22Rv1 (cell line): ENCODE measurements at regions not wholly inside any gene's neighbourhood (a gene's known extent, or its start where the extent isn't known, plus 50 kb on each side); places are given as distances from the start of the nearest gene placed in this dataset.

Experiments used
- ZFX ChIP-seq: fragments of 450-650 bp; IDR thresholded peaks from 2 replicates; pipeline ENCODE4 v1.6.1; 2017; ENCODE audit warnings: antibody characterized with exemption, borderline replicate concordance
- TF ChIP-seq, protein P1 (sequence below): fragments of 450-650 bp; IDR thresholded peaks from 2 replicates; pipeline ENCODE4 v1.5.1; 2017; ENCODE audit warnings: mild to moderate bottlenecking

GRCh38 chr7:33821970-33822369 lies 83.4 kb upstream of the BMPER start:
- TF ChIP-seq, protein P1, sequence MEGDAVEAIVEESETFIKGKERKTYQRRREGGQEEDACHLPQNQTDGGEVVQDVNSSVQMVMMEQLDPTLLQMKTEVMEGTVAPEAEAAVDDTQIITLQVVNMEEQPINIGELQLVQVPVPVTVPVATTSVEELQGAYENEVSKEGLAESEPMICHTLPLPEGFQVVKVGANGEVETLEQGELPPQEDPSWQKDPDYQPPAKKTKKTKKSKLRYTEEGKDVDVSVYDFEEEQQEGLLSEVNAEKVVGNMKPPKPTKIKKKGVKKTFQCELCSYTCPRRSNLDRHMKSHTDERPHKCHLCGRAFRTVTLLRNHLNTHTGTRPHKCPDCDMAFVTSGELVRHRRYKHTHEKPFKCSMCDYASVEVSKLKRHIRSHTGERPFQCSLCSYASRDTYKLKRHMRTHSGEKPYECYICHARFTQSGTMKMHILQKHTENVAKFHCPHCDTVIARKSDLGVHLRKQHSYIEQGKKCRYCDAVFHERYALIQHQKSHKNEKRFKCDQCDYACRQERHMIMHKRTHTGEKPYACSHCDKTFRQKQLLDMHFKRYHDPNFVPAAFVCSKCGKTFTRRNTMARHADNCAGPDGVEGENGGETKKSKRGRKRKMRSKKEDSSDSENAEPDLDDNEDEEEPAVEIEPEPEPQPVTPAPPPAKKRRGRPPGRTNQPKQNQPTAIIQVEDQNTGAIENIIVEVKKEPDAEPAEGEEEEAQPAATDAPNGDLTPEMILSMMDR, result no peak
- TF ChIP-seq ZFX, result no peak
